A673 (cell line): ENCODE measurements at regions not wholly inside any gene's neighbourhood (a gene's known extent, or its start where the extent isn't known, plus 50 kb on each side); places are given as distances from the start of the nearest gene placed in this dataset.
"Not testable (repeated sequence)": the region's sequence is repeated elsewhere in the genome, so short reads cannot be mapped to it uniquely, and the experiment has no call there.

Experiments used
- BruUV-seq: library from RNA; stranded (reverse); fragments of 400-500 nt; replicated peaks from 2 replicates; lab custom pipeline; 2021; lab: Mats Ljungman, UMichigan
- CTCF ChIA-PET: fragments of 300-600 bp; sonication (Branson Sonifier 250); formaldehyde crosslinking; loops from one replicate; lab custom pipeline; 2022; ENCODE audit warnings: antibody characterized with exemption; lab: Charles Lee
- POLR2A ChIA-PET: fragments of 300-600 bp; sonication (Branson Sonifier 250); formaldehyde crosslinking; loops from one replicate; lab custom pipeline; 2022; ENCODE audit warnings: antibody characterized with exemption; ENCODE audit not compliant: low non-redundant PET; lab: Charles Lee
- DNase-seq: peaks from one replicate; pipeline ENCODE4 v3.0.0-alpha.2; 2015; ENCODE audit warnings: low spot score
- H3K27ac ChIP-seq: fragments of 200-600 bp; sonication (generic); 2 replicates; pipeline ENCODE4 v1.5.1; 2016; ENCODE audit warnings: mixed run types, low read depth, mild to moderate bottlenecking, mixed read lengths, antibody characterized with exemption, low read length; ENCODE audit not compliant: poor library complexity, severe bottlenecking
- H3K27me3 ChIP-seq: fragments of 200-600 bp; sonication (generic); replicated peaks from 2 replicates; pipeline ENCODE4 v1.6.1; 2017; ENCODE audit warnings: mixed run types, low read depth, mild to moderate bottlenecking, mixed read lengths, antibody characterized with exemption, low read length; ENCODE audit not compliant: insufficient read depth, poor library complexity
- H3K36me3 ChIP-seq: fragments of 200-600 bp; sonication (generic); 2 replicates; pipeline ENCODE4 v1.6.1; 2016; ENCODE audit warnings: mixed run types, mild to moderate bottlenecking, mixed read lengths, antibody characterized with exemption, low read length; ENCODE audit not compliant: insufficient read depth, poor library complexity, severe bottlenecking
- H3K4me1 ChIP-seq: fragments of 200-600 bp; sonication (generic); 2 replicates; pipeline ENCODE4 v1.6.1; 2017; ENCODE audit warnings: mixed run types, mild to moderate bottlenecking, mixed read lengths, antibody characterized with exemption, low read length; ENCODE audit not compliant: insufficient read depth, poor library complexity, severe bottlenecking
- H3K4me3 ChIP-seq: fragments of 200-600 bp; sonication (generic); 2 replicates; pipeline ENCODE4 v1.5.1; 2016; ENCODE audit warnings: low read depth, mixed run types, mild to moderate bottlenecking, mixed read lengths, low read length; ENCODE audit not compliant: poor library complexity, severe bottlenecking
- H3K9me3 ChIP-seq: fragments of 200-600 bp; sonication (generic); 2 replicates; pipeline ENCODE4 v1.6.1; 2016; ENCODE audit warnings: mixed run types, low read depth, mild to moderate bottlenecking, mixed read lengths, antibody characterized with exemption, low read length; ENCODE audit not compliant: poor library complexity, severe bottlenecking
- CTCF ChIP-seq: fragments of 300-800, 200-600 bp; sonication (generic); conservative IDR thresholded peaks from 2 replicates; pipeline ENCODE4 v1.5.1; 2017; ENCODE audit warnings: low read depth, mild to moderate bottlenecking, antibody characterized with exemption, low read length, moderate library complexity, mixed read lengths
- EZH2 ChIP-seq: fragments of 200-600 bp; sonication (generic); IDR thresholded peaks from 2 replicates; pipeline ENCODE4 v1.6.1; 2017; ENCODE audit warnings: borderline replicate concordance, low read depth, mild to moderate bottlenecking, mixed read lengths, antibody characterized with exemption, low read length; ENCODE audit not compliant: poor library complexity, severe bottlenecking
- intact Hi-C: fragments of 100-400 bp; cut with micrococcal nuclease; formaldehyde crosslinking; loops from one replicate; pipeline ENCODE4 v1.10.0; 2022; ENCODE audit not compliant: unreplicated experiment

- ChIA-PET POLR2A (no interaction called here), CTCF (no interaction called here)
- intact Hi-C loops, result no loop called here
- TF ChIP-seq EZH2 (no peak), CTCF (no peak)
- no peaks in the 10 kb centered on the region for H3K4me1 ChIP-seq
- BruUV-seq, result no TSS peak
- H3K27ac ChIP-seq, result no peak overlapping the region
- no peaks in the 10 kb centered on the region for H3K36me3 ChIP-seq
- H3K4me3 ChIP-seq, result no peak overlapping the region
- H3K9me3 ChIP-seq, result peaks cover 22% of the 10 kb centered on the region
- DNase-seq, result no peak
- H3K27me3 ChIP-seq, result no peaks in the 10 kb centered on the region
Measured at GRCh38 chr19:20307127-20307526, 140.1 kb downstream of the ZNF486 start.

GRCh38 chr19:20296314-20296713, 129.3 kb downstream of the ZNF486 start:
- H3K4me3 ChIP-seq, H3K36me3 ChIP-seq, H3K27ac ChIP-seq, POLR2A ChIA-PET, CTCF ChIA-PET, BruUV-seq, H3K9me3 ChIP-seq, intact Hi-C loops, H3K27me3 ChIP-seq, H3K4me1 ChIP-seq, DNase-seq: not testable (repeated sequence)

GRCh38 chr19:20294181-20294580, 127.2 kb downstream of the ZNF486 start:
- H3K27ac ChIP-seq, result no peak overlapping the region
- H3K9me3 ChIP-seq, result no peaks in the 10 kb centered on the region
- H3K36me3 ChIP-seq, result no peaks in the 10 kb centered on the region
- ChIA-PET CTCF (no interaction called here), POLR2A (no interaction called here)
- H3K4me3 ChIP-seq, result no peak overlapping the region
- H3K27me3 ChIP-seq, result no peaks in the 10 kb centered on the region
- no TSS peak for BruUV-seq
- no peak for TF ChIP-seq CTCF
- TF ChIP-seq EZH2, result no peak
- intact Hi-C loops, result no loop called here
- H3K4me1 ChIP-seq, result no peaks in the 10 kb centered on the region
- no peak for DNase-seq

DNA sequence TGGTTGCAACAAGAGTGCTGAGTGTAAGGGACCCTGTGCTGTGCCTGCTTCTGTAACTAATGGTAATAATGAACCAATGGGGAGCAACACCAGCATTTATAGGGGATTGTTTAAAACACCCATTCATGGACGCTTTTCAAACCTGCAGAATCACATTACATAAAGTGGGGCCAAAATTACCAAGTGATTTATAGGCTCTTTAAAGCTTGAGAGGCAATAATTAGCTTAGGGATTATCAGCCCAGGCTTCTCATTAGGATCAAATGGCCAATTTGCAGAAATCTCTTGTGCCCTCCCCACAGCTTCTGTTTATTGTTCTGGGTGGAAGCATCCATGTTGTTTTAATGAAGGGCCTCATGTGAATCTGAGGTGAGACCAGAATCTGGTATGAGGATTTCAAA, 125.5 kb downstream of the ZNF486 start:
- BruUV-seq, intact Hi-C loops, H3K4me1 ChIP-seq, H3K27me3 ChIP-seq, H3K9me3 ChIP-seq, DNase-seq, H3K4me3 ChIP-seq, CTCF ChIA-PET, POLR2A ChIA-PET, H3K27ac ChIP-seq, H3K36me3 ChIP-seq: not testable (repeated sequence)
